ENCODE measurements at regions not wholly inside any gene's neighbourhood (a gene's known extent, or its start where the extent isn't known, plus 50 kb on each side); places are given as distances from the start of the nearest gene placed in this dataset.

DNA sequence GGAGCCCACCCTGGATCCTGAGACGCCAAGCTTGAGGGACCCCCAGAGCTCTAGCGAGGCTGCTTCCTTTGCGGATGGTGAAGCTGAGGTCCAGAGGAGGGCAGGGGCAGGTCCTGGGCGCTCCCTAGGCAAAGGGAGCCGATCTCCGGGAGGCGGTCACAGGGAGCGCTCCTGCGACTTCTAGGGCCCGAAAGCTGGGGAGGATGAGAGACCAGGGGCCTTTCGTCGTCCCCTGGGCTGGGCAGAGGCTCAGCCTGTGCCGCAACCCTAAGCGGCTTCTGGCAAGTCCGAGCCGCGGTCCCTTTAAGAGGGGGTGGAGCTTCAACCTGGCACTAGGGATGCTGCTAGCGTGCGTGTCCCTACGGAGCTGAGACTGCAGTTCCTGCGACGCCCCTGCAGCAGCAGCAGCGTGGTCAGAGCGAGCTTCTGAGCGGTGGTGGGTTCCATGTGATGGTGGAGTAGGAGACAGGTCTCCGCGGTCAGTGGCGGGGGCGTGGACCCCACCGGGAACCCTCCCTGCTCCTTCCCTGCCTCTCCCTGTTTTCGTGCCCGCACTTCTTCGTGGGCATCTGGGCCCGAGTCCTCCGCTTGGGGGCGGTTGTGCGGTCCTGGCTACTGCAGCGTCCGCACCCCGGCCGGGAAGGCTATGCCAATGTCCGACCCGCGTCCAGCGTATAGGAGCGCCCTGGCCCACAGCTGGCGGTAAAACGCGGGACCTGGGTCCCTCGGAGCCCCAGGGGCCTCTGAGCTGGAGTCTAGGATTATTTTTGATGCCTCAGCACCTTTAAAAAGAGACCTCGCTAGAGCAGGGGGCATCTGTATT lies 154.6 kb downstream of the CCDC74A start (continued):
- TF ChIP-seq, protein P1, sequence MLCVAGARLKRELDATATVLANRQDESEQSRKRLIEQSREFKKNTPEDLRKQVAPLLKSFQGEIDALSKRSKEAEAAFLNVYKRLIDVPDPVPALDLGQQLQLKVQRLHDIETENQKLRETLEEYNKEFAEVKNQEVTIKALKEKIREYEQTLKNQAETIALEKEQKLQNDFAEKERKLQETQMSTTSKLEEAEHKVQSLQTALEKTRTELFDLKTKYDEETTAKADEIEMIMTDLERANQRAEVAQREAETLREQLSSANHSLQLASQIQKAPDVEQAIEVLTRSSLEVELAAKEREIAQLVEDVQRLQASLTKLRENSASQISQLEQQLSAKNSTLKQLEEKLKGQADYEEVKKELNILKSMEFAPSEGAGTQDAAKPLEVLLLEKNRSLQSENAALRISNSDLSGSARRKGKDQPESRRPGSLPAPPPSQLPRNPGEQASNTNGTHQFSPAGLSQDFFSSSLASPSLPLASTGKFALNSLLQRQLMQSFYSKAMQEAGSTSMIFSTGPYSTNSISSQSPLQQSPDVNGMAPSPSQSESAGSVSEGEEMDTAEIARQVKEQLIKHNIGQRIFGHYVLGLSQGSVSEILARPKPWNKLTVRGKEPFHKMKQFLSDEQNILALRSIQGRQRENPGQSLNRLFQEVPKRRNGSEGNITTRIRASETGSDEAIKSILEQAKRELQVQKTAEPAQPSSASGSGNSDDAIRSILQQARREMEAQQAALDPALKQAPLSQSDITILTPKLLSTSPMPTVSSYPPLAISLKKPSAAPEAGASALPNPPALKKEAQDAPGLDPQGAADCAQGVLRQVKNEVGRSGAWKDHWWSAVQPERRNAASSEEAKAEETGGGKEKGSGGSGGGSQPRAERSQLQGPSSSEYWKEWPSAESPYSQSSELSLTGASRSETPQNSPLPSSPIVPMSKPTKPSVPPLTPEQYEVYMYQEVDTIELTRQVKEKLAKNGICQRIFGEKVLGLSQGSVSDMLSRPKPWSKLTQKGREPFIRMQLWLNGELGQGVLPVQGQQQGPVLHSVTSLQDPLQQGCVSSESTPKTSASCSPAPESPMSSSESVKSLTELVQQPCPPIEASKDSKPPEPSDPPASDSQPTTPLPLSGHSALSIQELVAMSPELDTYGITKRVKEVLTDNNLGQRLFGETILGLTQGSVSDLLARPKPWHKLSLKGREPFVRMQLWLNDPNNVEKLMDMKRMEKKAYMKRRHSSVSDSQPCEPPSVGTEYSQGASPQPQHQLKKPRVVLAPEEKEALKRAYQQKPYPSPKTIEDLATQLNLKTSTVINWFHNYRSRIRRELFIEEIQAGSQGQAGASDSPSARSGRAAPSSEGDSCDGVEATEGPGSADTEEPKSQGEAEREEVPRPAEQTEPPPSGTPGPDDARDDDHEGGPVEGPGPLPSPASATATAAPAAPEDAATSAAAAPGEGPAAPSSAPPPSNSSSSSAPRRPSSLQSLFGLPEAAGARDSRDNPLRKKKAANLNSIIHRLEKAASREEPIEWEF (CRISPR knock-in tag; IDR thresholded peaks at IDR 0.05), result no peak
- TF ChIP-seq ZNF224 (CRISPR knock-in tag; IDR thresholded peaks at IDR 0.05), result no peak
- TF ChIP-seq DNMT1 (IDR thresholded peaks at IDR 0.05), result no peak
- peak; percentile 61; the same call in 1 of the 2 replicates for TF ChIP-seq MYC (IDR thresholded peaks at IDR 0.05; ENCODE audit: low read depth, low read length)
- no peak for TF ChIP-seq MYC (CRISPR knock-in tag; IDR thresholded peaks at IDR 0.05; ENCODE audit: borderline replicate concordance, low read depth)
- no peak for TF ChIP-seq BRD9 (IDR thresholded peaks at IDR 0.05; ENCODE audit: low read depth, partially characterized antibody)
- TF ChIP-seq SMAD4 (CRISPR knock-in tag; conservative IDR thresholded peaks at IDR 0.05), result no peak
- peak; percentile 70 for TF ChIP-seq SAP30 (IDR thresholded peaks at IDR 0.05; ENCODE audit: borderline replicate concordance, insufficient read depth, low read depth, low read length, poor library complexity, severe bottlenecking)
- TF ChIP-seq COPS2 (conservative IDR thresholded peaks at IDR 0.05), result no peak
- TF ChIP-seq BHLHE40 (IDR thresholded peaks at IDR 0.05; ENCODE audit: low read length), result no peak
- no peak for TF ChIP-seq MTA3 (IDR thresholded peaks at IDR 0.05; ENCODE audit: borderline replicate concordance)
- no peak for TF ChIP-seq MTF1 (CRISPR knock-in tag; IDR thresholded peaks at IDR 0.05; ENCODE audit: borderline replicate concordance)
- TF ChIP-seq GABPA (tag; conservative IDR thresholded peaks at IDR 0.05; ENCODE audit: low read depth), result 0 out of 2 replicates have a peak, but pooled peaks have one; percentile 31
- TF ChIP-seq ZNF586 (CRISPR knock-in tag; conservative IDR thresholded peaks at IDR 0.05), result no peak
- no peak for TF ChIP-seq ZNF280A (IDR thresholded peaks at IDR 0.05; ENCODE audit: low read depth, partially characterized antibody)
- TF ChIP-seq CXXC5 (CRISPR knock-in tag; IDR thresholded peaks at IDR 0.05), result no peak
- no peak for TF ChIP-seq HOXB6 (CRISPR knock-in tag; IDR thresholded peaks at IDR 0.05; ENCODE audit: borderline replicate concordance)
- peak; percentile 88 for TF ChIP-seq POLR2G (IDR thresholded peaks at IDR 0.05; ENCODE audit: low read depth, low read length)
- no peak for TF ChIP-seq RBM15 (IDR thresholded peaks at IDR 0.05; ENCODE audit: insufficient read depth, low read length)
- TF ChIP-seq PKNOX1 (IDR thresholded peaks at IDR 0.05), result no peak
- TF ChIP-seq RBM34 (IDR thresholded peaks at IDR 0.05; ENCODE audit: borderline replicate concordance, insufficient read depth, low read length), result no peak

All from K562 (cell line).